ENCODE measurements at regions not wholly inside any gene's neighbourhood (a gene's known extent, or its start where the extent isn't known, plus 50 kb on each side); places are given as distances from the start of the nearest gene placed in this dataset.

DNA sequence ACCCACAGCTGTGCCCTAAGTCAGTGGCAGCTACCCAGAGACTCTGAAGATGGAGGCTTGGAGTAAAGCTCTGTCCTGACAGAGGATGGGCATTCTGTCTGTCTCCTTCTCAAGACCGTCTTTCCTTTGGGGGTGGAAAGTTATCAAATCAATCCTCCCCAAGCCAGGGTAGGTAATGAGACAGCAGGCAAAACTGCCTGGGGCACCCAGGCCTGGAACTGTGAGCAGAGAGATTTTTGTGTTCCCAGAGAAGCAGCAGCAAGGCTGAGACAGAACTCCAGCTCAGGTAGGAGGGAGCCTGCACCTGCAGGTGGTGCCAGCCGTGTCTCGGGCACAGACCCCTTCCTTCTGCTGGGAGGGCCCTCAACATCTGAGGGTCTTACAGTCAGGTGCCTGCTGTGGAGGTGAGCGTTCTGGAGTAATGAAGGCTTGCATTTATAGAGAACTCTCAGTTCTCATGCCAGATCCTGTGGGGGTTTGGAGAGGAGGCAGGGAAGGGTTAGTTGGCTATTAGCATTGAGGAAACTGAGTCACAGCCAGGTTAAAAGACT, 95.6 kb downstream of the RIPK4 start:
- no peak overlapping the region for H3K27ac ChIP-seq
- no peak for TF ChIP-seq ZFX (IDR thresholded peaks at IDR 0.05; ENCODE audit: borderline replicate concordance)
- TF ChIP-seq, protein P1, sequence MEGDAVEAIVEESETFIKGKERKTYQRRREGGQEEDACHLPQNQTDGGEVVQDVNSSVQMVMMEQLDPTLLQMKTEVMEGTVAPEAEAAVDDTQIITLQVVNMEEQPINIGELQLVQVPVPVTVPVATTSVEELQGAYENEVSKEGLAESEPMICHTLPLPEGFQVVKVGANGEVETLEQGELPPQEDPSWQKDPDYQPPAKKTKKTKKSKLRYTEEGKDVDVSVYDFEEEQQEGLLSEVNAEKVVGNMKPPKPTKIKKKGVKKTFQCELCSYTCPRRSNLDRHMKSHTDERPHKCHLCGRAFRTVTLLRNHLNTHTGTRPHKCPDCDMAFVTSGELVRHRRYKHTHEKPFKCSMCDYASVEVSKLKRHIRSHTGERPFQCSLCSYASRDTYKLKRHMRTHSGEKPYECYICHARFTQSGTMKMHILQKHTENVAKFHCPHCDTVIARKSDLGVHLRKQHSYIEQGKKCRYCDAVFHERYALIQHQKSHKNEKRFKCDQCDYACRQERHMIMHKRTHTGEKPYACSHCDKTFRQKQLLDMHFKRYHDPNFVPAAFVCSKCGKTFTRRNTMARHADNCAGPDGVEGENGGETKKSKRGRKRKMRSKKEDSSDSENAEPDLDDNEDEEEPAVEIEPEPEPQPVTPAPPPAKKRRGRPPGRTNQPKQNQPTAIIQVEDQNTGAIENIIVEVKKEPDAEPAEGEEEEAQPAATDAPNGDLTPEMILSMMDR (IDR thresholded peaks at IDR 0.05) = no peak

DNA sequence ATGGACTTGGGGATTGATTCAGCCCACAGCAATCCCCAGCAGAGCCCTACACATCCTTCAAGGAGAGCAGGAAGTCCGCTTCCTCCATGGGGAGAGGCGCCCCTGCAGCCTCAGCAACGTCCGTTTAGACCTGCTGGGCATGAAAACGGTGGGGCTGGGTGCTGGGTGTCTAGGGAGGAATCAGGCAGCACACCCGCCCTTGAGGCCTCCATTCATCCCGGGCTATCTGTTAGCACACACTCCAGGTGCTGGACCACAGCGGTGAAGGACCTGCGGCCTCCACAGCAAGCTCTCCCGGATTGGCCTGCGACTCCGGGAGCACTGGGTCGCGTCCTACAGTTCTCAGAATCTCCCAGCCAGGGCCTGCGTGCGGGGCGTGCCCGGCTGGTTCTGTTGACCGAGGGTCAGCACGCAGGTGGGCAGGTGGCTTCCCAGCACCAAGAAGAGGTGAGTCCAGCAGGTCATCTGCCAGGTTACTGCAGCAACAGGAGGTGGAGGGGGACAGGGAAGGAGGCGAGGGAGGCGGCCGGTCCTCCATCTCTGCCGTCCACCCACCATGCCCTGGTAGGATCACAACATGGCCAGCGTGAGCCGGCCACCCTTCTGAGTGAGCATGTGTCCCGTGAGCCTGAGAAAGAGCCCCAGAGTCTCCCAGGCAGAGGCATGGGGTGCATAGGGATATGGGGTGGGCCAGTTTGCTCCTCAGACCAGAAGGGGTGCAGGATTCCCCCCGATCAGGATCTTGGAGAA, 96.6 kb downstream of the RIPK4 start:
- no peak overlapping the region for H3K27ac ChIP-seq
- TF ChIP-seq, protein P1 (IDR thresholded peaks at IDR 0.05) = no peak
- no peak for TF ChIP-seq ZFX (IDR thresholded peaks at IDR 0.05; ENCODE audit: borderline replicate concordance)

DNA sequence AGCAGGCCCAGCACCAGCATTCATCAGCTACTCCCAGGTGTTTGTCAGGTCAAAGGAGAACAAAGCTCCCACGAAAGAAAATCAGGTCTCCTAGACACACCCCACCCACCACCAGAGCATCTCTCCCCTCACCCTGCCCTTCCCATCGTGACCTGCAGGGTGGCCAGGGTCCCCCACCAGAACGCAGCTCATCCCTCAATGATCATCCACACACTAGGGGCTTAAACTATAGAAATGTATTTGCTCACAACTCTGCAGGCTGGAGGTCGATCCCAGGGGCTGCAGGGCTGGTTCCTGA, 97.4 kb downstream of the RIPK4 start:
- TF ChIP-seq, protein P1 (IDR thresholded peaks at IDR 0.05) = no peak
- TF ChIP-seq ZFX (IDR thresholded peaks at IDR 0.05; ENCODE audit: borderline replicate concordance) = no peak
- no peak overlapping the region for H3K27ac ChIP-seq

DNA sequence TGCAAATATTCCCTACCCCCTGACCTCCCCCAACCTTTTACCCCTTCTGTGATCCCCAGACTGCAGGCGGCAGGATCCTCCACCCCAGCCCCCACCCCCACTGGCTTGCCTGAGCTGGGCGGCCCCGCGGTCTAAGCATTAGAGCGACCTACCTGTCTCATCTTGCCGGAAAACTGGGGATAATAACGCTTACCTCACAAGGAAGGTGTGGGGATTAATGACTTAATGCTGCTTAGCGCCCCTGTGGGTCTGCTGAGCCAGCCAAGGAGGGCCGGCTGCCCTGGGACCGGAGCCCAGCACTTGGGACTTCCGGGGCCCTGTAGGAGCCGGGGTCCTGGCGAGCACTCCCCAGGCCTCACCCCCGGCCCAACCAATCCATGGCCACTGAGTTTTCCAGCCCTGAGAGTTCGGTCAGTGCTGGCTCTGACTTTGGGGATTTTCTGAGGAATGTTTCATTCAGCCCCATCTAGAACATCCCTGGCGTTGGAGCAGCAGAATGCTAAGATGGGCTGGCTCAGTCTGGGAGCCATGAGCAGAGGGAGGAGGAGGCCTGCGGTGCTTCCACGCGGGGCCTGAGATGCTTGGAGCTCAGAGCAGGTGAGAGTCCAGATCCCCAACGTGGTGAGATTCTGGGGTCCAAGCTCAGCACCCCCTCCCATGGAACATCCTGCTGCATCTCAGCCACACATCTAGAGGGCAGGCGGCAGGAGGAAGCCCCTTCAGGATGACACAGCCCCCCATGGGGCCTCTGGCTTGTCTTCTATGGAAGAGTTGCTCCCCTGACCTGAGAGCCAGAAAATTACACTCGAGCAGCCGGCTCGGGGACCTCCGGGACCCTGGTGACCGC, 97.9 kb downstream of the RIPK4 start:
- H3K27ac ChIP-seq = no peak overlapping the region
- TF ChIP-seq ZFX (IDR thresholded peaks at IDR 0.05; ENCODE audit: borderline replicate concordance) = no peak
- TF ChIP-seq, protein P1 (IDR thresholded peaks at IDR 0.05) = no peak

DNA sequence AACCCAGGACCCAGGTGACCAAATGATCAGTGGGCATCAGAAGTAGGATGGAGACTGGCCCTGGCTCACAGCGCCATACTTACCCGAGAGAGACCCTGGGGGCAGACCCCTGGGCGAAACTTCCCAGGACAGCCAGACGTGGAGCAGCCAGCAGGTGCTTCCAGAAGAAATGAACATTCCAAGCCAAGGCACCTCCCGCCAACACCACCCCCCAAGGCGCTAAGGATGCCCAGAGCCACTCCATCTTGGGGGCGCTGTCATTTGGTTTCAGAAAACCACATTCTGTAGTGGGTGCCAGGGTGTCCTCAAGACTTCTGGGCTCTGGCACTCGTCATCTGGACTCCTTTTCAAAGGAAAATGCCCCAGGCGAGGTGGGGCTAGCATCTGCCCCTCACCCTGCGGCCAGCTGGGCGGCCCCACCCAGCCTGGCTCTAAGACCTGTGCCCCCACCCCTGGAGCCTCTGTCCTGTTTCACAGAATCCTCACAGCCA, 98.8 kb downstream of the RIPK4 start:
- TF ChIP-seq, protein P1 (IDR thresholded peaks at IDR 0.05) = no peak
- TF ChIP-seq ZFX (IDR thresholded peaks at IDR 0.05; ENCODE audit: borderline replicate concordance) = no peak
- no peak overlapping the region for H3K27ac ChIP-seq

DNA sequence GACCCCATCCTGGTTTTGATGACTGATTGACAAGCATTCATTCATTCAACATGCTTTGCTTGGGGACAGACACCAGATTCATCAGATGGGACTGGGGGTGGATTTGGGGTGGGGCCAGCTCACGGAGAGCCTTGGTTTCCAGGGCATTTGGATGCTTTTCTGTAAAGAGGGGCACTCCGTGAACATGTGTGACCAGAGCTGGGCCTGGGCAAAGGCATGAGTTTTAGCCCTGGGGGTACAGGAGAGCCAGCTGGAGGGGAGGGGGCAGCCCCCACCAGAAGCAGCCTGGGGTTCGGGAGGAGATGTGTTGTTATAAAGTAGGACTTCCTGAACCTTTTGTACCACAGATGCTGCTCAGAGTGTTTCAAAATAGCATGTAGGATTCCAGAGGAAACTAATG, 99.7 kb downstream of the RIPK4 start:
- no peak overlapping the region for H3K27ac ChIP-seq
- TF ChIP-seq, protein P1 (IDR thresholded peaks at IDR 0.05) = no peak
- TF ChIP-seq ZFX (IDR thresholded peaks at IDR 0.05; ENCODE audit: borderline replicate concordance) = no peak
